ENCODE measurements at regions not wholly inside any gene's neighbourhood (a gene's known extent, or its start where the extent isn't known, plus 50 kb on each side); places are given as distances from the start of the nearest gene placed in this dataset.

- no peak for TF ChIP-seq CTCF (IDR thresholded peaks at IDR 0.05)
- no peak for TF ChIP-seq POLR2A (IDR thresholded peaks at IDR 0.05)
Observed at GRCh38 chr6:2477666-2478065, 232.3 kb upstream of the GMDS start.
